SJCRH30 (cell line): ENCODE measurements at regions not wholly inside any gene's neighbourhood (a gene's known extent, or its start where the extent isn't known, plus 50 kb on each side); places are given as distances from the start of the nearest gene placed in this dataset.
"Not testable (repeated sequence)": the region's sequence is repeated elsewhere in the genome, so short reads cannot be mapped to it uniquely, and the experiment has no call there.

Source experiments
- DNase-seq, 2 experiments: peaks; one replicate each; pipeline ENCODE4 v3.0.0-alpha.2; 2015 to 2020
- H3K27ac ChIP-seq: fragments of 250-450 bp; sonication (Bioruptor Pico); 2 replicates; pipeline ENCODE4 v1.5.1; 2020; ENCODE audit warnings: mild to moderate bottlenecking, moderate library complexity
- H3K27me3 ChIP-seq: fragments of 250-450 bp; sonication (Bioruptor Pico); 2 replicates; pipeline ENCODE4 v1.5.1; 2020; ENCODE audit warnings: mild to moderate bottlenecking, moderate library complexity
- H3K36me3 ChIP-seq: fragments of 250-450 bp; sonication (Bioruptor Pico); 2 replicates; pipeline ENCODE4 v1.5.1; 2020; ENCODE audit warnings: mild to moderate bottlenecking, moderate library complexity
- H3K4me1 ChIP-seq: fragments of 250-450 bp; sonication (Bioruptor Pico); 2 replicates; pipeline ENCODE4 v1.5.1; 2020; ENCODE audit warnings: mild to moderate bottlenecking, moderate library complexity
- H3K4me3 ChIP-seq: fragments of 250-450 bp; sonication (Bioruptor Pico); 2 replicates; pipeline ENCODE4 v1.5.1; 2020; ENCODE audit warnings: mild to moderate bottlenecking, moderate library complexity
- H3K9me3 ChIP-seq: fragments of 250-450 bp; sonication (Bioruptor Pico); replicated peaks from 2 replicates; pipeline ENCODE4 v1.5.1; 2020; ENCODE audit warnings: mild to moderate bottlenecking, moderate library complexity

- Histone ChIP-seq H3K4me3 (no peak overlapping the region), H3K27me3 (no peaks in the 10 kb centered on the region), H3K36me3 (no peaks in the 10 kb centered on the region), H3K27ac (no peak overlapping the region), H3K9me3 (no peaks in the 10 kb centered on the region), H3K4me1 (no peaks in the 10 kb centered on the region)
- no peak for DNase-seq
Observed at GRCh38 chr16:86854626-86855294, 276.4 kb downstream of the FOXL1 start.

DNA sequence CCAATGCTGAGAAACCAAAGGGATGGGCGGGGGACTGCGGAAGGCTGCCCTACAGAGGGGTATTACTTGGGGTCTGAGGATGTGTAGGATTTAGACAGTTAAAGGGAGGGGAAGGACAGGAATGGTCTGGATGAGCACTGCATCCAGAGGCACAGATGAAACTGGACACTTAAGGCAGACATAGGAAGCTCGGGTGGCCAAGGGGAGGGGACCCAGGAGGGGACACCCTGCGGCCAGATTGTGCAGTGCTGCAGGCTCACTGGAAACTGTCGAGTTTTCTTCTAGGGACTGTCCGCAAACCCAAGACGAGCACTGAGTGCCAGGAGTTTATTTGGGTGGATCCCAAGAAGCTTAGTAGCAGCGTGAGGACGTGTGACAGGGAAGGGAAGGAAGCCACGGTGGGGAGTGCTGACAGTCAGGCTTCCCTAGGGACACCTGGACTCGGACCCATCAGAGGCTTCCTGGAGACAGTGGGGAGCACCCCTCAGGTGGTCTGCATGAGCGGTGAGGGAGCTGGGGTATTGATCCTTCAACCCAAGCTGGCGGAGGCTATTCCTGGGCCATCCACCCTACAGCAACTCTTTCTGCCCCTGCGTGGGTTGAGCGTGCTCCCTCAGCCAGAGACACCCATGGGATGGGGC lies 278.7 kb downstream of the FOXL1 start:
- no peaks in the 10 kb centered on the region for H3K9me3 ChIP-seq
- H3K27ac ChIP-seq, result no peak overlapping the region
- no peak for DNase-seq
- H3K4me1 ChIP-seq, result no peaks in the 10 kb centered on the region
- H3K36me3 ChIP-seq, result no peaks in the 10 kb centered on the region
- no peak overlapping the region for H3K4me3 ChIP-seq
- H3K27me3 ChIP-seq, result no peaks in the 10 kb centered on the region

DNA sequence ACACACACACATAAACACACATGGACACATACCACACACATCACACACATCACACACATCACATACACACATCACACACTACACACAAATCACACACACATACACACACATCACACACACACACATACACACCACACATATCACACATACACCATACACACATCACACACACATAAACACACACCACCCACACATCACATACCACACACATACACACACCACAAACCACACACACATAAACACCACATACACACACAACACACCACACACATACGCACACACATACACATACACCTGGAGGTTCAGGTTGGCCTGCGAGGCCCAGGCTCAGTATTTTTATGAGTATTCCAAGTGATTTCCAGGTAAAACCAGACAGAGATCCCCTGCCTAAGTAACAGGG lies 279.5 kb downstream of the FOXL1 start:
- Histone ChIP-seq H3K9me3 (no peaks in the 10 kb centered on the region), H3K27ac (no peak overlapping the region), H3K36me3 (no peaks in the 10 kb centered on the region), H3K4me1 (peaks cover 5% of the 10 kb centered on the region; the same call in 1 of the 2 replicates), H3K4me3 (no peak overlapping the region), H3K27me3 (no peaks in the 10 kb centered on the region)
- DNase-seq, result no peak

GRCh38 chr16:86858501-86858900 lies 280.2 kb downstream of the FOXL1 start:
- H3K4me1 ChIP-seq, result peaks cover 6% of the 10 kb centered on the region; the same call in 1 of the 2 replicates
- H3K9me3 ChIP-seq, result no peaks in the 10 kb centered on the region
- no peaks in the 10 kb centered on the region for H3K27me3 ChIP-seq
- H3K36me3 ChIP-seq, result no peaks in the 10 kb centered on the region
- H3K27ac ChIP-seq, result no peak overlapping the region
- no peak overlapping the region for H3K4me3 ChIP-seq
- no peak for DNase-seq

GRCh38 chr16:86861270-86861858 lies 283.0 kb downstream of the FOXL1 start:
- H3K36me3 ChIP-seq, DNase-seq, H3K9me3 ChIP-seq, H3K27me3 ChIP-seq, H3K4me3 ChIP-seq, H3K27ac ChIP-seq: not testable (repeated sequence)
- H3K4me1 ChIP-seq, result peaks cover 12% of the 10 kb centered on the region; the same call in 1 of the 2 replicates

- H3K9me3 ChIP-seq, result no peaks in the 10 kb centered on the region
- no peaks in the 10 kb centered on the region for H3K36me3 ChIP-seq
- no peak overlapping the region for H3K27ac ChIP-seq
- no peaks in the 10 kb centered on the region for H3K27me3 ChIP-seq
- DNase-seq, result peak; percentile 52 to 68
- peaks cover 12% of the 10 kb centered on the region; the same call in 1 of the 2 replicates for H3K4me1 ChIP-seq
- no peak overlapping the region for H3K4me3 ChIP-seq
Observed at GRCh38 chr16:86862595-86863280, 284.4 kb downstream of the FOXL1 start.

DNA sequence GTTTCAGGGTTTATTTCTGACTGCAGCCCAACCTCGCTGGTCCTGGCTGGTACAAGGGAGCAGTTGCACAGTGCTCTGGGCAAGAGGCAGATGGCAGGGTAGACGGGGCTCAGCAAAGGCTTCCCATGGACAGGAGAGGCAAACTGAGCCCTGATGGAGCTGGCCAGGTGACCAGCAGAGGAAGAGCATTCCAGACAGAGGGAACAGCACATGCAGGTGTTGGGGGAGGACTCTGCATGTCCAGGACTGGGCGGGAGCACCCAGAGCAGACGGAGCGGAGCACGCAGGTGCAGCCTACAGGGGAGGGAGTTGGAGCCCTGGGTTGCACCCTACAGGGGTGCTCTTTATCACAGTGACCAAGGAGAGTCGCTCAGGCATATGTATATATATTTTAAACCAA lies 285.3 kb downstream of the FOXL1 start:
- Histone ChIP-seq H3K9me3 (no peaks in the 10 kb centered on the region), H3K4me3 (no peak overlapping the region), H3K4me1 (peaks cover 15% of the 10 kb centered on the region; the same call in 1 of the 2 replicates), H3K27ac (no peak overlapping the region), H3K27me3 (no peaks in the 10 kb centered on the region), H3K36me3 (no peaks in the 10 kb centered on the region)
- no peak for DNase-seq

DNA sequence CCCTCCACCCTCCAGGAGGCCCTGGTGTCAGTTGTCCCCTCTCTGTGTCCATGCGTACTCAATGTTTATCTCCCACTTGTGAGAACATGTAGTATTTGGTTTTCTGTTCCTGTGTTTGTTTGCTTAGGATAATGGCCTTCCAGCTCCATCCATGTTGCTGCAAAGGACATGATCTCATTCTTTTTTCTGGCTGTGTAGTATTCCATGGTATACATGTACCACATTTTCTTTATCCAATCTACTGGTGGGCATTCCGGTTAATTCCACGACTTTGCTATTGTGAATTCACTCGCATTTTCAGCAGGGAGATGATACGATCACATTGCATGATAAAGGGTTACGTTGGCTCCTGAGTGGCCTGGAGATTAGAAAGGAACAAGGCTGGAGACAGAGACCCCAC lies 286.2 kb downstream of the FOXL1 start:
- Histone ChIP-seq H3K27me3 (no peaks in the 10 kb centered on the region), H3K9me3 (no peaks in the 10 kb centered on the region), H3K36me3 (no peaks in the 10 kb centered on the region), H3K4me1 (peaks cover 22% of the 10 kb centered on the region; the same call in 1 of the 2 replicates), H3K4me3 (no peak overlapping the region), H3K27ac (no peak overlapping the region)
- no peak for DNase-seq

DNA sequence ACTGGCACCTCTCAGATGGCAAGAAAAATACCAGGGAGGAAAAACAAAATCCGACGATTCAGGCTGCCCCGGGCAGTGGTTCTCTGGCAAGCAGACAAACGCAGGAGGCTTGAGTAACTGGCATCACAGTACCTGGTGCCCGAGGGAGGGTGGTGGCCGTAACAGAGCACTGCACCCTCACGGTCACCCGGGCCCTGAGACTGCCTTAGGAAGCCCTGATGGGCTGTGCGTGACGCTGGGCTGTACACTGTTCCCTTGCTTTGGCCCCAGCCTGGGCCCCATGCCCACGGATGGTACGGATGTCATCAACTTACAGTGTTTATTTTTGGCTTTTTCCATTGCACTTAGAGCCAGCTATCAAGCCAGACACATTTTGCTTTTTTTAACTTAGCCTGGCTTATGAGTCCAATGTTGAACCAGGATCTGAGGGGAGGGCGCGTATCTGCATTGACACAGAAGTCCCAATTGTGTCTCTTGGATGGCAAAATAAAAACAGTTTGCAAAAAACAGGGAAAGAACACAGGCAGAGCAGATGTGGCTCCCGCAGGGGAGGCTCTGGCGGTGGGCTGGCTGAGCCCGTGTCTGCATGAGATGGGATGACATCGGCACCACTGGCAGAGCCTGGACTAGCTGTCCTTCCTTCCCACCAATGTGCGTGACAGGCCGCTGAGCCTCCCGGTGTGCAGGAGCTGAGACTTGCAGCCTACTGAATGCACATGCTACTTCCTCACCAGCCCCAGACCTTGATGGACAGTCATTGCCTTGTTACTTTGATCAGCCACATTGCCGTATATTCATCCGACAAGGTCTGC lies 287.7 kb downstream of the FOXL1 start:
- H3K27ac ChIP-seq, result no peak overlapping the region
- H3K4me1 ChIP-seq, result peaks cover 27% of the 10 kb centered on the region; the same call in 1 of the 2 replicates
- peak in 1 of 2 experiments; percentile 41 for DNase-seq
- H3K36me3 ChIP-seq, result no peaks in the 10 kb centered on the region
- H3K4me3 ChIP-seq, result no peak overlapping the region
- H3K27me3 ChIP-seq, result no peaks in the 10 kb centered on the region
- no peaks in the 10 kb centered on the region for H3K9me3 ChIP-seq

DNA sequence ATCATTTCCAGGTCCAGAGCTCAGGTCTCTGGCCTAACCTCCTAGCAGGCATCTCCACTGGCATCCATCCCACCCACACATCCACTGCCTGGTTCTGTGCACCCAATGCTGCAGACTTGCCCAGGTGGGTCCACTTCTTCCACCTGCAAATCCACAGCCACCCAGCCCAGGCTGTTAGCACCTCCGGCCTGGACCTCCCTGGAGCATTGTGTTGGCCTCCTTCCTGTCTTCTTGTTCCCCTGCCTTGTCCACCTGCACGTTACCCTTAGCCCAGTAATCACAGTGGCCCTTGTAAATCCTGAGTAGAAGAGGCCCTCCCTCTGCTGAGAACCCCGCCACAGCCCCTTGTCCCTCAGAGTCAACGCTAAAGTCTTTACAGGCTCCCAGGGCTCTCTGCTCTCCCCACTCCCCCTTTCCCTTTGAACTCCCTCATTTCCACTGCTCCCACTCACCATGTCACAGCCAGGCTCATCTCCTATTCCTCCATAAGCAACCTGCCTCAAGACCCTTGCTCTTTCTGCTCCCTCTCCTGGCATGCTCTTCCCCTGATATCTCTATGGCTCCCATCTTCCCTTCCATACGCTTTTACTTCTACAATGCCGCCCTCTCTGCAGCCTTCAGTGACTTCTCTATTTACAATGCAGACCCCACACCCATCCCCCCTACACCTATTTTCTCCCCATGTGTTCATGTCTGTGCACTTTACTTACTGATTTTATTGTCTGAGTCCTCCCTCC lies 288.8 kb downstream of the FOXL1 start:
- Histone ChIP-seq H3K9me3 (no peaks in the 10 kb centered on the region), H3K27me3 (no peaks in the 10 kb centered on the region), H3K36me3 (no peaks in the 10 kb centered on the region), H3K27ac (no peak overlapping the region), H3K4me1 (peaks cover 27% of the 10 kb centered on the region; the same call in 1 of the 2 replicates), H3K4me3 (no peak overlapping the region)
- no peak for DNase-seq

DNA sequence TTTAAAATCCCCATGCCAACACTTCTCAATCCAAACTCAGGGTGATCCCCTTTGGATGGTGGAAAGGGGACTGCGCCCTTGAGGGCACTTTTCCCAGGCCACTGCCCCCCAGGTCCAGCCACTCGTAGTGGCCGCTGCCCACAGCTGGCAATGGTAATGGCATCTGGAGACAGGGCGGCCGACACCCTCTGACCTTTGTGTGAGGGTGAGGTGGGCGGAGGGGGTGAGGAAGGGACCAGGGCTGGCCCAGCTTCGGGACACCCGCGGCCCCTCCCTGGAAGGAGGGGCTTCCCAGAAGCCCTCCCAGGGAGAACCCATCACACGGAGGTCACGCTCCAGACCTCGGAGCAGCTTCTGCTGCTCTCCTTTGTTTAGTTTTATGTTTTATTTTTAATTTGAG lies 289.7 kb downstream of the FOXL1 start:
- Histone ChIP-seq H3K9me3 (no peaks in the 10 kb centered on the region), H3K27me3 (no peaks in the 10 kb centered on the region), H3K27ac (peak overlapping the region; percentile 64), H3K4me3 (peak overlapping the region; percentile 40), H3K36me3 (no peaks in the 10 kb centered on the region), H3K4me1 (peaks cover 21% of the 10 kb centered on the region; the same call in 1 of the 2 replicates)
- DNase-seq, result peak in 1 of 2 experiments; percentile 27

DNA sequence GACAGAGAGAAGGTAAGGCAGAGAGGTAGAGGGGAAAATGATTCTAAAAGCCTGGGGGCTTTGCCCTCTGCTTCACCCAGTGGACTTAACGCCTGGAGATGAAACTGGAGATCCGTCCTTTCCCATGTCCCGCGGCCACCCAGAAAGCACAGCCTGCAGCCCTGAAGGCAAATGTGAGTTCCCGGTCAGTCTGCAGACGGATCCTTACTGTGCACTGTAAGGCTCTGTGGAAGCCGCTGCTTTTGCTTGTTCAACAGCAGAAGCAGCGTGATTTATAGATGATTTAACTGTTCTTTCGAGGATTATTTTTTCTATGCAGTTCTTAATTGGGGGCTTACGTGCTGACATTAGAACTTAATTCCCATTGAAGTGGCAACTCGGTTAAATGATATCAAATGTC lies 290.4 kb downstream of the FOXL1 start:
- Histone ChIP-seq H3K4me3 (peak overlapping the region; percentile 40), H3K9me3 (no peaks in the 10 kb centered on the region), H3K4me1 (peaks cover 21% of the 10 kb centered on the region; the same call in 1 of the 2 replicates), H3K36me3 (no peaks in the 10 kb centered on the region), H3K27me3 (no peaks in the 10 kb centered on the region), H3K27ac (peak overlapping the region; percentile 64)
- DNase-seq, result peak; percentile 81 to 86

- Histone ChIP-seq H3K4me3 (peak overlapping the region; percentile 40), H3K36me3 (no peaks in the 10 kb centered on the region), H3K4me1 (peaks cover 21% of the 10 kb centered on the region; the same call in 1 of the 2 replicates), H3K27me3 (no peaks in the 10 kb centered on the region), H3K27ac (peak overlapping the region; percentile 64; the same call in 1 of the 2 replicates), H3K9me3 (no peaks in the 10 kb centered on the region)
- peak; percentile 38 to 56 for DNase-seq
Observed at GRCh38 chr16:86869288-86870022, 291.1 kb downstream of the FOXL1 start.
